ENCODE measurements at regions not wholly inside any gene's neighbourhood (a gene's known extent, or its start where the extent isn't known, plus 50 kb on each side); places are given as distances from the start of the nearest gene placed in this dataset.

GRCh38 chr9:36486933-36487481, 85.7 kb upstream of the MELK start:
- ATAC-seq = peak; percentile 37
- TF ChIP-seq PATZ1 (CRISPR knock-in tag; IDR thresholded peaks at IDR 0.05; ENCODE audit: borderline replicate concordance) (no peak), CREB5 (CRISPR knock-in tag; IDR thresholded peaks at IDR 0.05; ENCODE audit: low read depth) (no peak), TCF4 (CRISPR knock-in tag; IDR thresholded peaks at IDR 0.05; ENCODE audit: borderline replicate concordance) (no peak), ARNTL (CRISPR knock-in tag; IDR thresholded peaks at IDR 0.05; ENCODE audit: borderline replicate concordance, low read depth) (no peak), ZFP30 (CRISPR knock-in tag; IDR thresholded peaks at IDR 0.05) (no peak), ESRRG (CRISPR knock-in tag; IDR thresholded peaks at IDR 0.05) (no peak), ZFP3 (CRISPR knock-in tag; IDR thresholded peaks at IDR 0.05) (no peak), ZNF565 (CRISPR knock-in tag; conservative IDR thresholded peaks at IDR 0.05; ENCODE audit: low read depth) (no peak), OSR1 (CRISPR knock-in tag; IDR thresholded peaks at IDR 0.05) (no peak), ZNF8 (CRISPR knock-in tag; IDR thresholded peaks at IDR 0.05) (no peak)

GRCh38 chr9:36486329-36486932, 86.3 kb upstream of the MELK start:
- peak; percentile 3 for ATAC-seq

GRCh38 chr9:36485647-36486328, 85.7 kb upstream of the RNF38 start:
- ATAC-seq = no peak
- TF ChIP-seq ZNF565 (CRISPR knock-in tag; conservative IDR thresholded peaks at IDR 0.05; ENCODE audit: low read depth) = no peak
- TF ChIP-seq ARNTL (CRISPR knock-in tag; IDR thresholded peaks at IDR 0.05; ENCODE audit: borderline replicate concordance, low read depth) = no peak
- no peak for TF ChIP-seq TOX (CRISPR knock-in tag; IDR thresholded peaks at IDR 0.05; ENCODE audit: borderline replicate concordance)
- TF ChIP-seq TCF4 (CRISPR knock-in tag; IDR thresholded peaks at IDR 0.05; ENCODE audit: borderline replicate concordance) = no peak
- TF ChIP-seq OSR1 (CRISPR knock-in tag; IDR thresholded peaks at IDR 0.05) = no peak
- no peak for TF ChIP-seq ZNF70 (CRISPR knock-in tag; IDR thresholded peaks at IDR 0.05)
- TF ChIP-seq GLIS3 (CRISPR knock-in tag; IDR thresholded peaks at IDR 0.05) = no peak
- TF ChIP-seq SNAI2 (CRISPR knock-in tag; IDR thresholded peaks at IDR 0.05) = no peak
- no peak for TF ChIP-seq ZC3H10 (CRISPR knock-in tag; IDR thresholded peaks at IDR 0.05)
- TF ChIP-seq ESRRG (CRISPR knock-in tag; IDR thresholded peaks at IDR 0.05) = no peak
- TF ChIP-seq ZFP30 (CRISPR knock-in tag; IDR thresholded peaks at IDR 0.05) = no peak
- no peak for TF ChIP-seq PATZ1 (CRISPR knock-in tag; IDR thresholded peaks at IDR 0.05; ENCODE audit: borderline replicate concordance)
- no peak for TF ChIP-seq RARB (CRISPR knock-in tag; IDR thresholded peaks at IDR 0.05)
- TF ChIP-seq BACH2 (CRISPR knock-in tag; IDR thresholded peaks at IDR 0.05; ENCODE audit: borderline replicate concordance) = no peak
- TF ChIP-seq ISL1 (CRISPR knock-in tag; IDR thresholded peaks at IDR 0.05) = no peak
- no peak for TF ChIP-seq ZFP3 (CRISPR knock-in tag; IDR thresholded peaks at IDR 0.05)
- TF ChIP-seq CSRNP3 (CRISPR knock-in tag; IDR thresholded peaks at IDR 0.05) = no peak
- no peak for TF ChIP-seq PPARA (CRISPR knock-in tag; IDR thresholded peaks at IDR 0.05; ENCODE audit: borderline replicate concordance)
- TF ChIP-seq, protein P1, sequence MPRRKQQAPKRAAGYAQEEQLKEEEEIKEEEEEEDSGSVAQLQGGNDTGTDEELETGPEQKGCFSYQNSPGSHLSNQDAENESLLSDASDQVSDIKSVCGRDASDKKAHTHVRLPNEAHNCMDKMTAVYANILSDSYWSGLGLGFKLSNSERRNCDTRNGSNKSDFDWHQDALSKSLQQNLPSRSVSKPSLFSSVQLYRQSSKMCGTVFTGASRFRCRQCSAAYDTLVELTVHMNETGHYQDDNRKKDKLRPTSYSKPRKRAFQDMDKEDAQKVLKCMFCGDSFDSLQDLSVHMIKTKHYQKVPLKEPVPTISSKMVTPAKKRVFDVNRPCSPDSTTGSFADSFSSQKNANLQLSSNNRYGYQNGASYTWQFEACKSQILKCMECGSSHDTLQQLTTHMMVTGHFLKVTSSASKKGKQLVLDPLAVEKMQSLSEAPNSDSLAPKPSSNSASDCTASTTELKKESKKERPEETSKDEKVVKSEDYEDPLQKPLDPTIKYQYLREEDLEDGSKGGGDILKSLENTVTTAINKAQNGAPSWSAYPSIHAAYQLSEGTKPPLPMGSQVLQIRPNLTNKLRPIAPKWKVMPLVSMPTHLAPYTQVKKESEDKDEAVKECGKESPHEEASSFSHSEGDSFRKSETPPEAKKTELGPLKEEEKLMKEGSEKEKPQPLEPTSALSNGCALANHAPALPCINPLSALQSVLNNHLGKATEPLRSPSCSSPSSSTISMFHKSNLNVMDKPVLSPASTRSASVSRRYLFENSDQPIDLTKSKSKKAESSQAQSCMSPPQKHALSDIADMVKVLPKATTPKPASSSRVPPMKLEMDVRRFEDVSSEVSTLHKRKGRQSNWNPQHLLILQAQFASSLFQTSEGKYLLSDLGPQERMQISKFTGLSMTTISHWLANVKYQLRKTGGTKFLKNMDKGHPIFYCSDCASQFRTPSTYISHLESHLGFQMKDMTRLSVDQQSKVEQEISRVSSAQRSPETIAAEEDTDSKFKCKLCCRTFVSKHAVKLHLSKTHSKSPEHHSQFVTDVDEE (CRISPR knock-in tag; IDR thresholded peaks at IDR 0.05) = no peak

More at GRCh38 chr9:36486329-36486932, 86.3 kb upstream of the MELK start:
- TF ChIP-seq ZNF565 (CRISPR knock-in tag; conservative IDR thresholded peaks at IDR 0.05; ENCODE audit: low read depth) (no peak), RARB (CRISPR knock-in tag; IDR thresholded peaks at IDR 0.05) (no peak), ZC3H10 (CRISPR knock-in tag; IDR thresholded peaks at IDR 0.05) (no peak)
- TF ChIP-seq, protein P2, sequence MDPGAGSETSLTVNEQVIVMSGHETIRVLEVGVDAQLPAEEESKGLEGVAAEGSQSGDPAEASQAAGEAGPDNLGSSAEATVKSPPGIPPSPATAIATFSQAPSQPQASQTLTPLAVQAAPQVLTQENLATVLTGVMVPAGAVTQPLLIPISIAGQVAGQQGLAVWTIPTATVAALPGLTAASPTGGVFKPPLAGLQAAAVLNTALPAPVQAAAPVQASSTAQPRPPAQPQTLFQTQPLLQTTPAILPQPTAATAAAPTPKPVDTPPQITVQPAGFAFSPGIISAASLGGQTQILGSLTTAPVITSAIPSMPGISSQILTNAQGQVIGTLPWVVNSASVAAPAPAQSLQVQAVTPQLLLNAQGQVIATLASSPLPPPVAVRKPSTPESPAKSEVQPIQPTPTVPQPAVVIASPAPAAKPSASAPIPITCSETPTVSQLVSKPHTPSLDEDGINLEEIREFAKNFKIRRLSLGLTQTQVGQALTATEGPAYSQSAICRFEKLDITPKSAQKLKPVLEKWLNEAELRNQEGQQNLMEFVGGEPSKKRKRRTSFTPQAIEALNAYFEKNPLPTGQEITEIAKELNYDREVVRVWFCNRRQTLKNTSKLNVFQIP (CRISPR knock-in tag; IDR thresholded peaks at IDR 0.05; ENCODE audit: borderline replicate concordance, low read depth) = no peak
